Pancreas (tissue), 10 donors: ENCODE measurements at regions not wholly inside any gene's neighbourhood (a gene's known extent, or its start where the extent isn't known, plus 50 kb on each side); places are given as distances from the start of the nearest gene placed in this dataset.

ENCODE experiments used
- ATAC-seq, 4 donors: fragments of 200-7000 bp; cut with Tn5 transposase; one replicate each; pipeline versions ENCODE4 v1.8.0 to v1.9.1; 2020; ENCODE audit warnings: mild to moderate bottlenecking in 4 of 4, moderate library complexity in 4 of 4
- DNase-seq, 6 donors: peaks; one replicate each; pipeline ENCODE4 v3.0.0-alpha.2; 2020
- FAIRE-seq: peaks from 2 replicates; lab custom pipeline; 2012; peaks lifted over from hg19 to GRCh38; lab: Jason Lieb, UNC
- H3K27ac ChIP-seq, 4 donors: fragments of 200-600 bp; sonication (generic); 1 replicate in 3 of 4; 2 replicates in 1 of 4; pipeline versions ENCODE4 v1.5.0 to v1.8.0; 2020
- H3K27me3 ChIP-seq, 4 donors: fragments of 200-600 bp; one replicate each; pipeline ENCODE4 v1.8.0; 2021
- H3K36me3 ChIP-seq, 3 donors: fragments of 200-600 bp; sonication (generic) in 1 of 3; one replicate each; pipeline versions ENCODE4 v1.5.0 to v1.8.0; 2020 to 2021
- H3K4me1 ChIP-seq, 3 donors: fragments of 200-600 bp; one replicate each; pipeline ENCODE4 v1.8.0; 2021
- H3K4me3 ChIP-seq, 4 donors: fragments of 200-600 bp; sonication (generic) in 2 of 4; one replicate each; pipeline versions ENCODE4 v1.5.0 to v1.8.0; 2020 to 2021
- H3K9me3 ChIP-seq, 4 donors: fragments of 200-600 bp; one replicate each; pipeline ENCODE4 v1.8.0; 2021
- WGBS, 2 donors: extraction: QIAGEN DNeasy Blood & Tissue Kit; methylation state at CpG; one replicate each; pipeline ENCODE4 v1.1.7; 2013; 5-methylcytosine and 5-hydroxymethylcytosine counted together
- intact Hi-C, 3 donors: fragments of 100-400 bp; cut with DNase I; formaldehyde crosslinking; loops; one replicate each; pipeline versions ENCODE4 v1.11.1 to v1.14.2; 2022
- TF ChIP-seq, protein P1 (sequence below), 4 donors: fragments of 200-600 bp; sonication (generic) in 3 of 4; IDR thresholded peaks; one replicate each; pipeline versions ENCODE4 v1.5.0 to v1.8.0; 2021; ENCODE audit warnings: antibody characterized with exemption in 4 of 4
- donor health status: healthy with polysubstance abuse.
- donor health status: DM: no; HTN: no; CAD: no; lungs with moderate emphysema.
- donor health status: DM: no; HTN: no; CAD: no.
- donor health status: control.
- donor health status: control.
- donor health status: Bipolar disorder and iron deficiency.
- donor health status: DM: yes; HTN: yes; CAD: no.
- donor health status: DM: no; HTN: no; CAD: no.
- donor health status: DM: no; HTN: no; CAD: no.
- donor health status: DM: yes; HTN: yes; CAD: no.

DNA sequence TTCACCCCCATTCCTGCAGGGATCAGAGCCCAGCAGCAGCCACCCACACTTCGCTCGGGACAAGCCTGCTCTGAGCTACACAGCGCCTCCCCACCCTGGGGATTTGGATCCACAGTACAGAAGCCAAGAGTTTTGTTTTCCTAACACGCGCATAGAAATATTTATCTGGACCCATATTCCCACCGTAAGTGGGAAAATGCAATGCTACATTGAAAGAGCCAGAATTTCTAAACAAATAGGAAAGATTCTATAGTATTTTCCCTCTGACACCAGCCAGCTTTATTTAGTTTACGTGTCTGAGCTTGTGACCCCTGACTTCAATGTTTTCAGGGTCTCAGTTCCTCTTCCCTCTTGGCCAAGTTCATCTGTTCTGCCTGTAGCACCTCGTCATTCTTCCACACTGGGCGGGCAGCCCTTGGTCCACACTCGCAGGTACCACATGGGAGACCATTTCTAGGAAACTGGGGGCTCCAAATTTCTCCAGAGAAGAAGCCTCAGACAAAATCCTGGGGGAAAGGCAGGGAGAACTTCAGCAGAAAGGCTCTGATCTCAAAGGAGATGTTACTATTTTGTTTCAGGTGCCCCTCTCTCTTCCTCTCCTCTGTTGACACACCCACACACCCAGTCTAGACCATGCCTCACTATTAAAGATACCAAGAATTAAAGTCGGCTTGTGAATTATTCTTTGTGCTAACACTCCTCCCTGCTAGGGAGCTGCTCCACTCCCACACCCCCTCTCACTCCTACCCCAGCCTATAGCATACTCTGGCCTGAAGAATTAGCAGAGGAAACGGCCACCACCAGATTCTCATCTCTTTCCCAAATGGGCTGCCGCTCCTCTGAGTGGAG lies 116.0 kb upstream of the PCGF5 start:
- intact Hi-C loops: no loop called here
- TF ChIP-seq, protein P1, sequence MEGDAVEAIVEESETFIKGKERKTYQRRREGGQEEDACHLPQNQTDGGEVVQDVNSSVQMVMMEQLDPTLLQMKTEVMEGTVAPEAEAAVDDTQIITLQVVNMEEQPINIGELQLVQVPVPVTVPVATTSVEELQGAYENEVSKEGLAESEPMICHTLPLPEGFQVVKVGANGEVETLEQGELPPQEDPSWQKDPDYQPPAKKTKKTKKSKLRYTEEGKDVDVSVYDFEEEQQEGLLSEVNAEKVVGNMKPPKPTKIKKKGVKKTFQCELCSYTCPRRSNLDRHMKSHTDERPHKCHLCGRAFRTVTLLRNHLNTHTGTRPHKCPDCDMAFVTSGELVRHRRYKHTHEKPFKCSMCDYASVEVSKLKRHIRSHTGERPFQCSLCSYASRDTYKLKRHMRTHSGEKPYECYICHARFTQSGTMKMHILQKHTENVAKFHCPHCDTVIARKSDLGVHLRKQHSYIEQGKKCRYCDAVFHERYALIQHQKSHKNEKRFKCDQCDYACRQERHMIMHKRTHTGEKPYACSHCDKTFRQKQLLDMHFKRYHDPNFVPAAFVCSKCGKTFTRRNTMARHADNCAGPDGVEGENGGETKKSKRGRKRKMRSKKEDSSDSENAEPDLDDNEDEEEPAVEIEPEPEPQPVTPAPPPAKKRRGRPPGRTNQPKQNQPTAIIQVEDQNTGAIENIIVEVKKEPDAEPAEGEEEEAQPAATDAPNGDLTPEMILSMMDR (IDR thresholded peaks at IDR 0.05): no peak
- Histone ChIP-seq H3K9me3 (no peaks in the 10 kb centered on the region), H3K4me1 (no peaks in the 10 kb centered on the region), H3K27ac (no peak overlapping the region), H3K36me3 (no peaks in the 10 kb centered on the region), H3K4me3 (no peak overlapping the region), H3K27me3 (no peaks in the 10 kb centered on the region)
- ATAC-seq (no peak), DNase-seq (no peak), FAIRE-seq (no peak)
- 72 to 75% methylated on average over 13 of the region's 13 CpGs for WGBS, 2 donors

DNA sequence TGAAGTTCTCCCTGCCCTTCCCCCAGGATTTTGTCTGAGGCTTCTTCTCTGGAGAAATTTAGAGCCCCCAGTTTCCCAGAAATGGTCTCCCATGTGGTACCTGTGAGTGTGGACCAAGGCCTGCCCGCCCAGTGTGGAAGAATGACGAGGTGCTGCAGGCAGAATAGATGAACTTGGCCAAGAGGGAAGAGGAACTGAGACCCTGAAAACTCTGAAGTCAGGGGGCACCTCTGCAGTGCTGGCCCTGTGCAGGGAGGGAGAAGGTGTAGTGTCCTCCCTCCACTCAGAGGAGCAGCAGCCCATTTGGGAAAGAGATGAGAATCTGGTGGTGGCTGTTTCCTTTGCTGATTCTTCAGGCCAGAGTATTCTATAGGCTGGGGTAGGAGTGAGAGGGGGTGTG lies 115.2 kb upstream of the PCGF5 start:
- intact Hi-C loops: no loop called here
- no peak for FAIRE-seq
- no peak for ATAC-seq
- WGBS, 2 donors: 89 to 92% methylated on average over 2 of the region's 2 CpGs
- Histone ChIP-seq H3K27ac (no peak overlapping the region), H3K9me3 (no peaks in the 10 kb centered on the region), H3K4me3 (no peak overlapping the region), H3K4me1 (no peaks in the 10 kb centered on the region), H3K27me3 (no peaks in the 10 kb centered on the region), H3K36me3 (no peaks in the 10 kb centered on the region)
- TF ChIP-seq, protein P1 (IDR thresholded peaks at IDR 0.05): no peak
- no peak for DNase-seq

DNA sequence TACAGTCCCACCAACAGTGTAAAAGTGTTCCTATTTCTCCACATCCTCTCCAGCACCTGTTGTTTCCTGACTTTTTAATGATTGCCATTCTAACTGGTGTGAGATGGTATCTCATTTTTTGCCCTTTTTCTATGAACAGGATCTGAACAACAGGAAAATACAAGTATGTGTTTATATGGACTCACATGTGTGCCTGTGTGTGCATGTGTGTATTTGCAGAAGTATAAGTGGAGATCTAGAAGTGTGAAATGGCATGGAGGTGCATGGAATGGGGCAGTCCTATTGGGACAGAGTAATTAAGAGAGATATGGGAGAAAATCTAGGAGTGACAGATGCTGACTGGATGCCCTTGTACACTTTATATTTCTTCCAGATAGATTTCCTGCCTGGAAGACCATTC lies 111.6 kb upstream of the PCGF5 start:
- H3K4me1 ChIP-seq: no peaks in the 10 kb centered on the region
- no peak for FAIRE-seq
- intact Hi-C loops: no loop called here

DNA sequence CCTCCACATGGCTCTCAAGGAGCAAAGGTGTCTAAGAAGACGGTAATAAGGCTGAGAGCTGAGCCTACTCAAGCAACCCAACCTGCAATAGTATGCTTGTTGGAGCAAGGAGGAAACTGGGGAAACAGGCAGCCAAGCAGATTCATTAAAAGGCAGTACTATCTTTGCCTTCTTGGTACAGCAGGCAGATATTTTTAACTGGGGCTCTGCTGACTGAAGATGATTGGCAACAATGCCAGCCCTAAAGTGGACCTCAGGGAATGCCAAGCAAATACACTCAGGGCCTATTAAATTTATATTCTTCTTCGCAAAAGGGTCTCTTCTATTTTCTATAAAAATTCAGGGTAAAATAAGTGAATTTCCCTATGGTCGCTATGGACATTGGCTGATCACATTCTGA lies 109.4 kb upstream of the PCGF5 start:
- intact Hi-C loops: no loop called here
- Histone ChIP-seq H3K27ac (no peak overlapping the region), H3K9me3 (no peaks in the 10 kb centered on the region), H3K27me3 (no peaks in the 10 kb centered on the region), H3K4me1 (no peaks in the 10 kb centered on the region), H3K4me3 (no peak overlapping the region), H3K36me3 (no peaks in the 10 kb centered on the region)
- FAIRE-seq (no peak), ATAC-seq (no peak), DNase-seq (no peak)
- TF ChIP-seq, protein P1 (IDR thresholded peaks at IDR 0.05): no peak
- WGBS, 2 donors: 89% methylated on average over 3 of the region's 3 CpGs

More for the DNA sequence above, 111.6 kb upstream of the PCGF5 start:
- Histone ChIP-seq H3K4me3 (no peak overlapping the region), H3K27ac (no peak overlapping the region), H3K36me3 (no peaks in the 10 kb centered on the region), H3K9me3 (no peaks in the 10 kb centered on the region), H3K27me3 (no peaks in the 10 kb centered on the region)
- DNase-seq (no peak), ATAC-seq (no peak)
- TF ChIP-seq, protein P1 (IDR thresholded peaks at IDR 0.05): no peak
